ENCODE measurements at regions not wholly inside any gene's neighbourhood (a gene's known extent, or its start where the extent isn't known, plus 50 kb on each side); places are given as distances from the start of the nearest gene placed in this dataset.

DNA sequence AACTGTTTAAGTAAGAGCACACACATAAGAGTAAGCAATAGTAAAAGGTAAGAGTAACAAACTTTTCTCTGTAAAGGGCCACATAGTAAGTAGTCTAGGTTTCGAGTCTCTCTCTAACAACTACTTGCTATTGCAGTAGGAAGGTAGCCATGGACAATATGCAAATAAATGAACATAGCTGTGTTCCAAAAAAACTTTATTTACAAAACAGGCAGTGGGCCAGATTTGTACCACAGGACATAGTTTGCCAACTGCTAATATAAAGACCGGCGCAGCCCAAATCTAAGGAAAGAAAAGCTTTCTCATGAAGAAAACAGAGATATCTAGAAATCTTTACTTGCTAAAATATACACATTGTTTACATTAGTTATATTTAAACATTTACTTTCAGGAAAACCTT lies 239.0 kb upstream of the EGLN3 start:
- no peak for TF ChIP-seq RFX5 (IDR thresholded peaks at IDR 0.05)
- TF ChIP-seq, protein P1, sequence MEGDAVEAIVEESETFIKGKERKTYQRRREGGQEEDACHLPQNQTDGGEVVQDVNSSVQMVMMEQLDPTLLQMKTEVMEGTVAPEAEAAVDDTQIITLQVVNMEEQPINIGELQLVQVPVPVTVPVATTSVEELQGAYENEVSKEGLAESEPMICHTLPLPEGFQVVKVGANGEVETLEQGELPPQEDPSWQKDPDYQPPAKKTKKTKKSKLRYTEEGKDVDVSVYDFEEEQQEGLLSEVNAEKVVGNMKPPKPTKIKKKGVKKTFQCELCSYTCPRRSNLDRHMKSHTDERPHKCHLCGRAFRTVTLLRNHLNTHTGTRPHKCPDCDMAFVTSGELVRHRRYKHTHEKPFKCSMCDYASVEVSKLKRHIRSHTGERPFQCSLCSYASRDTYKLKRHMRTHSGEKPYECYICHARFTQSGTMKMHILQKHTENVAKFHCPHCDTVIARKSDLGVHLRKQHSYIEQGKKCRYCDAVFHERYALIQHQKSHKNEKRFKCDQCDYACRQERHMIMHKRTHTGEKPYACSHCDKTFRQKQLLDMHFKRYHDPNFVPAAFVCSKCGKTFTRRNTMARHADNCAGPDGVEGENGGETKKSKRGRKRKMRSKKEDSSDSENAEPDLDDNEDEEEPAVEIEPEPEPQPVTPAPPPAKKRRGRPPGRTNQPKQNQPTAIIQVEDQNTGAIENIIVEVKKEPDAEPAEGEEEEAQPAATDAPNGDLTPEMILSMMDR (IDR thresholded peaks at IDR 0.05), result no peak
- TF ChIP-seq, protein P2, sequence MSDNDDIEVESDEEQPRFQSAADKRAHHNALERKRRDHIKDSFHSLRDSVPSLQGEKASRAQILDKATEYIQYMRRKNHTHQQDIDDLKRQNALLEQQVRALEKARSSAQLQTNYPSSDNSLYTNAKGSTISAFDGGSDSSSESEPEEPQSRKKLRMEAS (IDR thresholded peaks at IDR 0.05), result no peak
- no peak for TF ChIP-seq EP300 (IDR thresholded peaks at IDR 0.05)
